GM21515 (cell line): ENCODE measurements at regions not wholly inside any gene's neighbourhood (a gene's known extent, or its start where the extent isn't known, plus 50 kb on each side); places are given as distances from the start of the nearest gene placed in this dataset.
A peak's percentile ranks its signal among the peaks of the same experiment; 100 is the strongest.

Experiments
- ATAC-seq: cut with Tn5 transposase; IDR thresholded peaks from one replicate; pipeline ENCODE4 v1.9.1; 2021; ENCODE audit not compliant: unreplicated experiment

- no peak for ATAC-seq
These were observed 59.9 kb downstream of the BMP4 start for GRCh38 chr14:53896726-53897125.

DNA sequence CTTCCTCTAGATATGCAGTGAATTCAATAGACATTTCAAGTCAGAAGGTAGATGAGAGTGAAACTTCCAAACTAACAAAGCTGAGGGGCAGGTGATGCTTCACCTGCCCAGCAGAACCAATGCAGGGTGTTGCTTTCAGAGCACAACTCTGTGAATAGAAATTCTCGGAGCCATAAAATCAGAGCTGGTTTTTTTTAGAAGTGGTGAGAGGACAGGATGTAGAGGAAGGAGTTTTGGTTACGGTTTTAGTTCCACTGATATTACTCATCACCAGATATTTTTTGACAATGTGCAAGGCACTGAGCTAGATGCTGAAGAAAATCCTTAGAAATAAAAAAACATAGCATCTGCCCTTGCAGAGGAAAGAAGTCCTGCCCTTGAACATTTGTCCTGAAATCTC is 62.2 kb downstream of the BMP4 start:
- peak; percentile 90 for ATAC-seq

DNA sequence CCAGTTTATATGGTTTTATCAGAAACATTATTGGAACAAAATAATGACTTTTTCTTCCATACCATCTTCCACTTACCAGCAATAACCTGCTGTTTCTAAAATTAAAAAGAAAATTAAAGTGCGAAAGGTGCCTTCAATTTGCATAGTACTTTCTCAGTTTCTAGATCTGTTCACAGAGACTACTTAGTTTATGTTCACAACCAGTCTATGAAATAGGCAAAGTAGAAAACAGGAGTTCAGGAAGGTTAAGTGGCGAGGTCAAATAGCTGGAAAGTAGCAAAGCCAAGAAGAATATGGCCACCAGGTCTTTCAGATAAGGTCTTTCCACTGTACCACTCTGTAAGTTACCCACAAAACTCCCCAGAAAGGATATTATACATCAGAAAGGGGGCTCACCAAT is 63.3 kb downstream of the BMP4 start:
- ATAC-seq, result no peak

GRCh38 chr14:53890611-53891101 is 66.0 kb downstream of the BMP4 start:
- ATAC-seq, result no peak

- no peak for ATAC-seq
These were observed 67.9 kb downstream of the BMP4 start for GRCh38 chr14:53888535-53889386.

DNA sequence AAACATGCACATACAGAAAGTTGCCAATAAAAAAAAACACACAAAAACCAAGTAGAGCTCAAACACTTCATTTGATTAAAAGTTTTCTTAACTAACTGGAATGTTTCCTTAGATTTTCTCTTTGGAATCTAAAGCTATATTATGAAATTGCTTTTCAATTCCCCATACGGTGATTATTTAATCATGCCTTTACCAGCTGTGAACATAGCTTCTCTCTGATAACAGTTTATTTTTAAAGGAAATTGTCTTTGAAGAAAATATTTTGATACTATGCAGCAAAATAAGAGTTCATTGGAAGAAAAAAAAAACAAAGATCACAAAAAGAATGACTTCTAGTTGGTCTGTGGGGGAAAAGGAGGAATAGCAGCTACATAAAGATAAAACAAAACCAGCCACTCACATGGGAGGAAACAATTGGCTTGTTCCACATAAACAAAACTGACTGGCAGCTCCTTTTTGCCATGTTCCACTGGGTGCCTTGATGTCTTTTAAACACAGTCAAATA is 71.4 kb downstream of the BMP4 start:
- ATAC-seq, result no peak

DNA sequence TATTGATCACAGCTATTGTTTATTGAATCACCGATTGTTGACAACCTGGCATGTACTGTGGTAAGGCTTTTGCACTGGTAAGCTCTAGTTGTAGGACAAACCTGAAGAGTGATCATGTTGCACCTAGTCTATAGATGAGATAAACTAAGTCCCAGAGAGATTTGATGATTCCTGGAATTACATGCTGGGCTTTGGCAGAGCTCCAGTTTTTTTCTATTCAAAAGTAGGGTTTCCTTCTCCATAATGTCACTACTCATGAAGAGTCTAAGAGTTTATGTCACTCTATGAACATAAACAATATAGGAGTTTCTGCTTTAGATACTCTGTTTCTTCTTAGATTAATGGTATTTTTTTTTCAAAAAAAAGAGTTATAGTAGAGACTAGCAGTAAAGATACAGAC is 72.0 kb downstream of the BMP4 start:
- ATAC-seq, result no peak

GRCh38 chr14:53883739-53884138 is 72.9 kb downstream of the BMP4 start:
- no peak for ATAC-seq

DNA sequence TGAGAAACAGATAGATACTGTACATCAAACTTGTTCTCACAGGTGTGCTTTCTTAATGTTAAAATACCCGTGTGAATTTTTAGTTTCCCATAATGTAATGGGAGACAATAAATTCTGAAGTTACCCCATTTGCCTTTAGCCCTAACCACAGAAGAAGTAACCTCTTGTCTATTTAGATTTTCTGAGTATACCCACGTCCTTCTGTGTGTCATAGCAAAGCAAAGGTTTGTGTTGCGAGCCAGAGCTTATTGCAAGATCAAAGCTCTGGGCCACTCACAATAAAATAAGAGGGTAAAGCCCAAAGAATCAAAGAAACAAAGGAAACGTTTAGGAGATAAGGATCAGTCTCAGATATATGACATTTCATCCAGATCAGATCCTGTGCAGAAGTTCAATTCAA is 73.9 kb downstream of the BMP4 start:
- no peak for ATAC-seq

DNA sequence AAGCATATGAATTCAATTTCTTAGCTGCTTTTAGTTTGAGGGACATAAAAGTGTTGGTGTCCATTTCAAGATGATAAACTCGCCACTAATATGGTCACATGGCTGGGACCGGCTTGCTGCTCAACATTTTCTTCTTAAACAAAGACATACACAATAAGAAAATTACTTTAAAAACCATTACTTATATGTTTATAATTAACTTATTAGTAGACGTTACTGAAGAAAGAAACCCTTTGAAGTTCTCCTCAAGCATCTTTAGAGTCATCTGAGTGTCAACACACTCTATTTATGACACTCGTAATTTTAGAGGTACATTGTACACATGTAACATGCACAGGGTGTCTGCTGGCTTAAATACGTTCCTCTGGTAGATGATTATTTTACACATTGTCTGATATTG is 74.7 kb downstream of the BMP4 start:
- no peak for ATAC-seq

DNA sequence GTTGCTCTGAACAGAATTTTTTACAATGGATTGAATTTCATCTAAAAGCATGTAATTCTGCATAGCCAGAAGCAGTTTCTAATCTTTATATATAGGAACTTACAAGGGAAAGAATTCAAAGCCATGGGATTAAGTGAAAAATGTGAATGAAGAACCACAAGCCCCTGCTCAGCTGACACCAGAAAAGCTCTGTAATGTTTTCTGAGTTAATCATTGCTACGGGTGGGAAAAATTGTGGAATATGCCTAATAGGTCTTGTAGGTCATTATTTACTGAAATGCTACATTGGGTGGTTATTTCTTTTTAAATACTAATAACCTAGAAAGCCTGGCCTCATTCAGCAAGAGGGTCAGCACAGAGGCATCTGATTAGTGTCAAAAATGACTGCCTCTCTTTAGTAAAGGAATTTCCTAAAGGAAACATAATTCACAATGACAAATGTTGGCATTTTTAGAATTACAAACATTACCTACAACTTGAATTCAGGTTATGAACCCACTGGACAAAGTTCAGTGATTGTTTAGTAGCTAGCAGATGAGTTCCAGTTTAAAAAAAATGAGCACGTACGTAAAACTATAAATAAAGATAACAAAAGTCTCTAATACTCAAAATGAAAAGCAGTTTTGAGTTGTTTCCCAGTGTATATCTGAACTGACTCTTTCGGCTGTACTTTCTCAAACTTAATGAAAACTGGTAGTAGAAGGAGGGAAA is 75.3 kb downstream of the BMP4 start:
- ATAC-seq, result no peak

GRCh38 chr14:53880761-53881160 is 75.9 kb downstream of the BMP4 start:
- ATAC-seq, result no peak

- ATAC-seq, result no peak
These were observed 76.9 kb downstream of the BMP4 start for GRCh38 chr14:53879747-53880146.

GRCh38 chr14:53879022-53879686 is 77.5 kb downstream of the BMP4 start:
- no peak for ATAC-seq

DNA sequence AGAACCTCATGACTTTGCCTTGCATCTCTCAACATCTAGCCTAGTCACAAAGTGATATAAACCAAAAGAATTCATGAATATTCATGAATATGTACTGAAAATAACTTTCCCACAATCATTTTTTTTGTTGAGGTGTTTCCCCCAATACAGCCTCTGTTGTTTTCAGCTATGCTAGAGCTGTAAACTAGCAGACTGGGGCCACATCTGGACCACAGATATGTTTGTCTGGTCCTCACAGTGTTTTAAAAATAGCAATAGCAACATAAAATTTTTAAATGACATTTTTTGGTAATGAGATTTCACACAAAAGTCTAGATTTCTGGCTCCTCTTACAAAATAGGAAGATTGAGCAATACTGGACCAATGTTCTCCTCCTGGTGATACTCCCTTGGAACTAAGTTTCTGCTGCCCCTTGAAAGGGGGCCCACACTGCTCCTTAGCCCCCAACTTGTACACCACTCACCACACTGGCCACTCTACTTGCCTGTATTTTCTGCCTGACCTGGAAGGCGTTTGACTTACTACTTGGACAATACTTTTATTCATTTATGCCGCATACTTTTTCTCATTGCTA is 81.2 kb downstream of the BMP4 start:
- no peak for ATAC-seq

DNA sequence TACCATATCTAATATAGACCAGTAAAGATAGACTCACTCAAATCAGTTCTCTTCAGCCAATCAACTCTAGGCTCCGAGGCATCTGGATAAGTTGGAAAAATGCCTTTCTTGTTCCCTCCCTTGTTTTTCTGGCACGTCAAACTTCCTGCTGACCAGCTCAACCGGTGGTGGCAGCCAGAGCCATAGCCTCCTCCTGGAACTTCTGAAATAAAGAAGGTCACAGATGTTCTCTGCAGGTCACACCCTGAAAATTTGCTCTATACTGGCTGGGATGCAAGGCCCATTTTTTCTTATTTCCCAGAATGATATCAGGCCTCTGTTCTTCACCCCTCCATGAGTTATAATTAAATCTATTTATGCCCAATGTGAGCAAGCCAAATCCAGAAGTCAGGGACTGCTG is 81.9 kb downstream of the BMP4 start:
- no peak for ATAC-seq

- ATAC-seq, result no peak
These were observed 83.9 kb downstream of the BMP4 start for GRCh38 chr14:53872681-53873089.

GRCh38 chr14:53871951-53872350 is 84.7 kb downstream of the BMP4 start:
- ATAC-seq, result no peak

- ATAC-seq, result no peak
These were observed 85.6 kb downstream of the BMP4 start for GRCh38 chr14:53871011-53871410.

GRCh38 chr14:53865711-53866110 is 90.9 kb downstream of the BMP4 start:
- no peak for ATAC-seq

DNA sequence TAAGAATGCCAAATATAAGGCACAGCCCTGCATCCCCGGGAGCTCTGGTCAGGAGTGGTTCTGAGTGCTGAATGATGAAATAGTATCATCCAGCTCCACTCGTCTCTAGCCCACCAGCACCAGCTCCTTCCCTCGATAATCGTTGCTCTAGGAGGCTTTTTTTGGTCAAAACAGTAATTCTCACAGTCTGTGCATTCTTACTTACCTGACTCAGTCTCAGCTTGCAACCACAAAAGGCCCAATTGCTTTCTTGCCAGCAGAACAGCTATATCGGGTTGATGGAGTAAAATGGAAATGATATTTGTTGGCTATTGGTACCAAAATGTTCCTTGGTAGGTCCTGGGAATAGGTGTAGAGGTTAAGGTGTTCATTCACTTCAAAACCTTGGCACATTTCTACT is 94.8 kb downstream of the BMP4 start:
- ATAC-seq, result no peak
